Left ventricle myocardium inferior (tissue), 1 donor: ENCODE measurements at regions not wholly inside any gene's neighbourhood (a gene's known extent, or its start where the extent isn't known, plus 50 kb on each side); places are given as distances from the start of the nearest gene placed in this dataset.
"Not testable (repeated sequence)": the region's sequence is repeated elsewhere in the genome, so short reads cannot be mapped to it uniquely, and the experiment has no call there.

Experiments
- DNase-seq: peaks from one replicate; pipeline ENCODE4 v3.0.0-alpha.2; 2020
- H3K27ac ChIP-seq: fragments of 200-600 bp; replicated peaks from 2 replicates; pipeline ENCODE4 v1.8.0; 2021
- H3K27me3 ChIP-seq: fragments of 200-600 bp; 2 replicates; pipeline ENCODE4 v1.8.0; 2021; ENCODE audit warnings: low read depth
- H3K36me3 ChIP-seq: fragments of 200-600 bp; 2 replicates; pipeline ENCODE4 v1.8.0; 2021
- H3K4me1 ChIP-seq: fragments of 200-600 bp; 2 replicates; pipeline ENCODE4 v1.8.0; 2021
- H3K4me3 ChIP-seq: fragments of 200-600 bp; 2 replicates; pipeline ENCODE4 v1.8.0; 2021; ENCODE audit warnings: mild to moderate bottlenecking, moderate library complexity
- H3K9me3 ChIP-seq: fragments of 200-600 bp; replicated peaks from 2 replicates; pipeline ENCODE4 v1.8.0; 2021
- CTCF ChIP-seq: fragments of 200-600 bp; IDR thresholded peaks from 2 replicates; pipeline ENCODE4 v1.8.0; 2021; ENCODE audit warnings: antibody characterized with exemption, mild to moderate bottlenecking, borderline replicate concordance
- intact Hi-C: fragments of 100-400 bp; cut with micrococcal nuclease; formaldehyde crosslinking; loops from one replicate; pipeline ENCODE4 v1.11.0; 2022
- donor health status: DM: no; HTN: yes; CAD: no; lungs with severe emphysema.

GRCh38 chr5:119694284-119694683 is 64.9 kb downstream of the FAM170A start:
- Histone ChIP-seq H3K27me3 (no peaks in the 10 kb centered on the region), H3K9me3 (peaks cover 26% of the 10 kb centered on the region), H3K27ac (no peak overlapping the region), H3K36me3 (no peaks in the 10 kb centered on the region), H3K4me1 (no peaks in the 10 kb centered on the region), H3K4me3 (no peak overlapping the region)
- intact Hi-C loops = no loop called here
- no peak for DNase-seq
- no peak for TF ChIP-seq CTCF

- Histone ChIP-seq H3K4me1 (no peaks in the 10 kb centered on the region), H3K9me3 (peaks cover 6% of the 10 kb centered on the region), H3K27ac (no peak overlapping the region), H3K36me3 (no peaks in the 10 kb centered on the region), H3K27me3 (no peaks in the 10 kb centered on the region), H3K4me3 (no peak overlapping the region)
- no peak for TF ChIP-seq CTCF
- intact Hi-C loops = no loop called here
- DNase-seq = no peak
Measured at GRCh38 chr5:119706049-119706448, 76.7 kb downstream of the FAM170A start.

- Histone ChIP-seq H3K36me3 (no peaks in the 10 kb centered on the region), H3K9me3 (peaks cover 4% of the 10 kb centered on the region), H3K27me3 (no peaks in the 10 kb centered on the region), H3K4me1 (no peaks in the 10 kb centered on the region), H3K4me3 (no peak overlapping the region), H3K27ac (no peak overlapping the region)
- intact Hi-C loops = no loop called here
- no peak for DNase-seq
- no peak for TF ChIP-seq CTCF
Measured at GRCh38 chr5:119708076-119708790, 78.9 kb downstream of the FAM170A start.

- H3K36me3 ChIP-seq = no peaks in the 10 kb centered on the region
- no peak overlapping the region for H3K4me3 ChIP-seq
- DNase-seq = no peak
- no peak overlapping the region for H3K27ac ChIP-seq
- TF ChIP-seq CTCF = no peak
- H3K4me1 ChIP-seq = no peaks in the 10 kb centered on the region
- no peaks in the 10 kb centered on the region for H3K27me3 ChIP-seq
- intact Hi-C loops = no loop called here
- peaks cover 21% of the 10 kb centered on the region for H3K9me3 ChIP-seq
Measured at GRCh38 chr5:119721775-119722174, 92.4 kb downstream of the FAM170A start.

GRCh38 chr5:119725291-119725690 is 95.9 kb downstream of the FAM170A start:
- DNase-seq, H3K4me3 ChIP-seq, H3K27ac ChIP-seq, intact Hi-C loops, H3K36me3 ChIP-seq, H3K27me3 ChIP-seq, H3K4me1 ChIP-seq: not testable (repeated sequence)
- peaks cover 32% of the 10 kb centered on the region for H3K9me3 ChIP-seq

GRCh38 chr5:119726544-119726943 is 97.2 kb downstream of the FAM170A start:
- Histone ChIP-seq H3K27ac (no peak overlapping the region), H3K4me3 (no peak overlapping the region), H3K36me3 (no peaks in the 10 kb centered on the region), H3K27me3 (no peaks in the 10 kb centered on the region), H3K9me3 (peaks cover 32% of the 10 kb centered on the region), H3K4me1 (no peaks in the 10 kb centered on the region)
- intact Hi-C loops = no loop called here
- DNase-seq = no peak
- no peak for TF ChIP-seq CTCF
